HEK293 (cell line): ENCODE measurements at regions not wholly inside any gene's neighbourhood (a gene's known extent, or its start where the extent isn't known, plus 50 kb on each side); places are given as distances from the start of the nearest gene placed in this dataset.

ENCODE experiments used
- CTCF ChIA-PET: fragments of 350-600 bp; formaldehyde crosslinking; extraction: SDS; loops from one replicate; lab custom pipeline; 2021; ENCODE audit warnings: antibody characterized with exemption; lab: Yijun Ruan, JAX
- POLR2A ChIA-PET: fragments of 300-600 bp; formaldehyde crosslinking; extraction: SDS; loops from one replicate; lab custom pipeline; 2020; ENCODE audit warnings: antibody characterized with exemption, inconsistent platforms; lab: Yijun Ruan, JAX
- H3K27ac ChIP-seq: fragments of 200-500 bp; sonication (Bioruptor generic); 2 replicates; pipeline ENCODE4 v1.5.1; 2014; ENCODE audit warnings: low read depth, low read length, control low read depth, inconsistent platforms; ENCODE audit errors: extremely low read depth
- H3K36me3 ChIP-seq, 2 experiments: fragments of 200-500 bp in 1 of 2; sonication (Bioruptor generic) in 1 of 2; 1 replicate in 1 of 2; 2 replicates in 1 of 2; pipeline ENCODE4 v1.5.1; 2014 to 2017; ENCODE audit warnings: inconsistent platforms in 2 of 2, low read length in 2 of 2; ENCODE audit not compliant: control insufficient read depth in 2 of 2, insufficient read depth in 1 of 2
- H3K4me1 ChIP-seq: fragments of 200-500 bp; sonication (Bioruptor generic); 2 replicates; pipeline ENCODE4 v1.5.1; 2014; ENCODE audit warnings: mild to moderate bottlenecking, low read length, inconsistent platforms; ENCODE audit not compliant: control insufficient read depth, insufficient read depth
- H3K4me3 ChIP-seq: 2 replicates; pipeline ENCODE4 v1.5.1; 2011; ENCODE audit warnings: low read depth, mild to moderate bottlenecking, control low read depth, low read length, moderate library complexity
- H3K9me3 ChIP-seq: fragments of 200-500 bp; sonication (Bioruptor generic); 2 replicates; pipeline ENCODE4 v1.5.1; 2014; ENCODE audit warnings: low read depth, low read length, inconsistent platforms; ENCODE audit not compliant: control insufficient read depth, insufficient read depth
- HOXC10 ChIP-seq: sonication (generic); formaldehyde crosslinking; IDR thresholded peaks from 2 replicates; pipeline ENCODE4 v1.8.1; 2023; ENCODE audit warnings: mild to moderate bottlenecking, missing genetic modification reagents
- KLF1 ChIP-seq: fragments of 450-650 bp; formaldehyde crosslinking; IDR thresholded peaks from 2 replicates; pipeline ENCODE4 v1.5.1; 2016; ENCODE audit warnings: missing biosample characterization, missing genetic modification characterization
- KLF7 ChIP-seq: fragments of 450-650 bp; formaldehyde crosslinking; IDR thresholded peaks from 2 replicates; pipeline ENCODE4 v1.5.1; 2016; ENCODE audit warnings: missing biosample characterization, missing genetic modification characterization, borderline replicate concordance
- SP3 ChIP-seq: fragments of 450-650 bp; formaldehyde crosslinking; IDR thresholded peaks from 2 replicates; pipeline ENCODE4 v1.5.1; 2016; ENCODE audit warnings: missing biosample characterization, missing genetic modification characterization
- ZBTB10 ChIP-seq: fragments of 450-650 bp; formaldehyde crosslinking; IDR thresholded peaks from 2 replicates; pipeline ENCODE4 v1.5.1; 2016; ENCODE audit warnings: missing biosample characterization, missing genetic modification characterization
- ZBTB6 ChIP-seq: fragments of 450-650 bp; formaldehyde crosslinking; IDR thresholded peaks from 2 replicates; pipeline ENCODE4 v1.5.1; 2017; ENCODE audit warnings: missing biosample characterization, missing genetic modification characterization
- ZNF112 ChIP-seq: fragments of 450-650 bp; formaldehyde crosslinking; IDR thresholded peaks from 2 replicates; pipeline ENCODE4 v1.5.0; 2017; ENCODE audit warnings: missing biosample characterization, missing genetic modification characterization
- ZNF121 ChIP-seq: fragments of 450-650 bp; formaldehyde crosslinking; IDR thresholded peaks from 2 replicates; pipeline ENCODE4 v1.5.1; 2016; ENCODE audit warnings: missing biosample characterization, missing genetic modification characterization
- ZNF157 ChIP-seq: fragments of 450-650 bp; formaldehyde crosslinking; IDR thresholded peaks from 2 replicates; pipeline ENCODE4 v1.5.1; 2016; ENCODE audit warnings: missing biosample characterization, missing genetic modification characterization
- ZNF174 ChIP-seq: fragments of 450-650 bp; formaldehyde crosslinking; IDR thresholded peaks from 2 replicates; pipeline ENCODE4 v1.5.0; 2017; ENCODE audit warnings: missing biosample characterization, mild to moderate bottlenecking, missing genetic modification characterization
- ZNF266 ChIP-seq: fragments of 450-650 bp; formaldehyde crosslinking; IDR thresholded peaks from 2 replicates; pipeline ENCODE4 v1.5.1; 2016; ENCODE audit warnings: missing biosample characterization, missing genetic modification characterization, low read depth
- ZNF37A ChIP-seq: fragments of 450-650 bp; IDR thresholded peaks from 2 replicates; pipeline ENCODE4 v1.5.1; 2018; ENCODE audit warnings: missing biosample characterization, missing genetic modification characterization
- ZNF404 ChIP-seq: fragments of 450-650 bp; formaldehyde crosslinking; IDR thresholded peaks from 2 replicates; pipeline ENCODE4 v1.5.1; 2017; ENCODE audit warnings: missing biosample characterization, missing genetic modification characterization
- ZNF416 ChIP-seq: fragments of 450-650 bp; formaldehyde crosslinking; IDR thresholded peaks from 2 replicates; pipeline ENCODE4 v1.5.1; 2016; ENCODE audit warnings: missing biosample characterization, missing genetic modification characterization
- ZNF530 ChIP-seq: fragments of 450-650 bp; formaldehyde crosslinking; IDR thresholded peaks from 2 replicates; pipeline ENCODE4 v1.5.1; 2016; ENCODE audit warnings: low read depth, missing biosample characterization, missing genetic modification characterization
- ZNF548 ChIP-seq: fragments of 450-650 bp; formaldehyde crosslinking; IDR thresholded peaks from 2 replicates; pipeline ENCODE4 v1.5.1; 2016; ENCODE audit warnings: missing biosample characterization, missing genetic modification characterization
- ZNF561 ChIP-seq: fragments of 450-650 bp; IDR thresholded peaks from 2 replicates; pipeline ENCODE4 v1.5.1; 2018; ENCODE audit warnings: missing biosample characterization, missing genetic modification characterization, borderline replicate concordance
- ZNF654 ChIP-seq: fragments of 450-650 bp; formaldehyde crosslinking; IDR thresholded peaks from 2 replicates; pipeline ENCODE4 v1.5.1; 2016; ENCODE audit warnings: low read depth, missing biosample characterization, missing genetic modification characterization
- ZNF677 ChIP-seq: fragments of 450-650 bp; IDR thresholded peaks from 2 replicates; pipeline ENCODE4 v1.5.0; 2018; ENCODE audit warnings: missing biosample characterization, mild to moderate bottlenecking, missing genetic modification characterization, moderate library complexity
- ZNF692 ChIP-seq: fragments of 450-650 bp; formaldehyde crosslinking; IDR thresholded peaks from 2 replicates; pipeline ENCODE4 v1.5.1; 2016; ENCODE audit warnings: missing biosample characterization, missing genetic modification characterization
- ZNF785 ChIP-seq: fragments of 450-650 bp; formaldehyde crosslinking; IDR thresholded peaks from 2 replicates; pipeline ENCODE4 v1.5.1; 2016; ENCODE audit warnings: missing biosample characterization, missing genetic modification characterization
- ZNF791 ChIP-seq: fragments of 450-650 bp; formaldehyde crosslinking; IDR thresholded peaks from 2 replicates; pipeline ENCODE4 v1.5.1; 2016; ENCODE audit warnings: missing biosample characterization, missing genetic modification characterization

- Histone ChIP-seq H3K9me3 (no peaks in the 10 kb centered on the region), H3K36me3 (no peaks in the 10 kb centered on the region), H3K27ac (no peak overlapping the region), H3K4me1 (no peaks in the 10 kb centered on the region), H3K4me3 (no peak overlapping the region)
- TF ChIP-seq ZNF785 (no peak), ZNF416 (tag by site-specific recombination) (no peak), ZNF791 (tag by site-specific recombination) (no peak), ZBTB6 (no peak), ZNF404 (tag by site-specific recombination) (no peak), ZNF654 (tag by site-specific recombination) (no peak), ZNF157 (tag by site-specific recombination) (no peak), KLF7 (tag by site-specific recombination) (no peak)
- CTCF ChIA-PET = no interaction called here
- POLR2A ChIA-PET = no interaction called here
These were observed 444.3 kb downstream of the IPMK start for GRCh38 chr10:57823398-57823797.

- CTCF ChIA-PET = no interaction called here
- Histone ChIP-seq H3K9me3 (no peaks in the 10 kb centered on the region), H3K27ac (no peak overlapping the region), H3K4me3 (no peak overlapping the region), H3K4me1 (no peaks in the 10 kb centered on the region), H3K36me3 (no peaks in the 10 kb centered on the region)
- POLR2A ChIA-PET = no interaction called here
- TF ChIP-seq KLF1 (tag by site-specific recombination) (no peak), ZNF121 (tag by site-specific recombination) (no peak), ZNF266 (tag by site-specific recombination) (no peak), HOXC10 (CRISPR knock-in tag) (no peak), ZBTB10 (no peak), ZNF112 (tag by site-specific recombination) (no peak), ZNF404 (tag by site-specific recombination) (no peak), ZNF174 (tag by site-specific recombination) (no peak), ZNF548 (no peak), ZNF530 (tag by site-specific recombination) (no peak), ZNF677 (tag by site-specific recombination) (no peak), ZNF692 (no peak), ZNF37A (tag by site-specific recombination) (no peak), SP3 (tag by site-specific recombination) (no peak), ZNF561 (tag by site-specific recombination) (no peak)
These were observed 444.7 kb downstream of the IPMK start for GRCh38 chr10:57822965-57823364.
